H9 (cell line): ENCODE measurements at regions not wholly inside any gene's neighbourhood (a gene's known extent, or its start where the extent isn't known, plus 50 kb on each side); places are given as distances from the start of the nearest gene placed in this dataset.

Source experiments
- DNase-seq: peaks from one replicate; pipeline ENCODE4 v3.0.0-alpha.2; 2017
- H2AFZ ChIP-seq: one replicate; pipeline ENCODE4 v1.6.1; 2013; ENCODE audit warnings: mild to moderate bottlenecking, low read length, control low read depth, moderate library complexity
- H2AK5ac ChIP-seq: 2 replicates; pipeline ENCODE4 v1.6.1; 2013; ENCODE audit warnings: low read length, control low read depth, mixed read lengths; ENCODE audit not compliant: insufficient read length
- H2BK120ac ChIP-seq: one replicate; pipeline ENCODE4 v1.6.1; 2013; ENCODE audit warnings: low read depth, mild to moderate bottlenecking, low read length, control low read depth, inconsistent platforms; ENCODE audit not compliant: poor library complexity, severe bottlenecking
- H2BK12ac ChIP-seq: 2 replicates; pipeline ENCODE4 v1.6.1; 2013; ENCODE audit warnings: low read length, control low read depth, mixed read lengths, low read depth; ENCODE audit not compliant: insufficient read length
- H2BK15ac ChIP-seq: 2 replicates; pipeline ENCODE4 v1.6.1; 2013; ENCODE audit warnings: low read depth, low read length, control low read depth
- H2BK20ac ChIP-seq: one replicate; pipeline ENCODE4 v1.6.1; 2013; ENCODE audit warnings: low read depth, mild to moderate bottlenecking, low read length, control low read depth, inconsistent platforms; ENCODE audit not compliant: poor library complexity, severe bottlenecking
- H2BK5ac ChIP-seq: 2 replicates; pipeline ENCODE4 v1.6.1; 2013; ENCODE audit warnings: low read length, control low read depth, mixed read lengths; ENCODE audit not compliant: insufficient read length
- H3K14ac ChIP-seq: 2 replicates; pipeline ENCODE4 v1.6.1; 2013; ENCODE audit warnings: low read length, control low read depth; ENCODE audit not compliant: insufficient read depth
- H3K18ac ChIP-seq: 2 replicates; pipeline ENCODE4 v1.6.1; 2013; ENCODE audit warnings: low read depth, mild to moderate bottlenecking, mixed read lengths, low read length, control low read depth; ENCODE audit not compliant: insufficient read length
- H3K23ac ChIP-seq: 2 replicates; pipeline ENCODE4 v1.6.1; 2013; ENCODE audit warnings: low read length, control low read depth, mixed read lengths, low read depth; ENCODE audit not compliant: insufficient read length
- H3K23me2 ChIP-seq: 2 replicates; pipeline ENCODE4 v1.6.1; 2013; ENCODE audit warnings: low read depth, mild to moderate bottlenecking, mixed read lengths, low read length, control low read depth; ENCODE audit not compliant: insufficient read length, poor library complexity, severe bottlenecking
- H3K27ac ChIP-seq: 2 replicates; pipeline ENCODE4 v1.5.1; 2013; ENCODE audit warnings: low read length, control low read depth, mixed read lengths, low read depth; ENCODE audit not compliant: insufficient read length
- H3K27me3 ChIP-seq: 2 replicates; pipeline ENCODE4 v1.6.1; 2013; ENCODE audit warnings: low read length, control low read depth, inconsistent platforms; ENCODE audit not compliant: insufficient read depth
- H3K4ac ChIP-seq: 2 replicates; pipeline ENCODE4 v1.6.1; 2013; ENCODE audit warnings: low read depth, mild to moderate bottlenecking, control low read depth, inconsistent platforms, low read length, moderate library complexity
- H3K4me1 ChIP-seq: 2 replicates; pipeline ENCODE4 v1.6.1; 2013; ENCODE audit warnings: low read length, control low read depth, inconsistent platforms; ENCODE audit not compliant: insufficient read depth
- H3K4me2 ChIP-seq: 2 replicates; pipeline ENCODE4 v1.6.1; 2013; ENCODE audit warnings: low read length, control low read depth, mixed read lengths; ENCODE audit not compliant: insufficient read length, insufficient read depth
- H3K56ac ChIP-seq: 2 replicates; pipeline ENCODE4 v1.6.1; 2013; ENCODE audit warnings: low read depth, mild to moderate bottlenecking, mixed read lengths, low read length, control low read depth; ENCODE audit not compliant: insufficient read length
- H3K79me1 ChIP-seq: 2 replicates; pipeline ENCODE4 v1.6.1; 2013; ENCODE audit warnings: low read depth, mild to moderate bottlenecking, moderate library complexity, low read length, control low read depth, inconsistent platforms; ENCODE audit not compliant: insufficient read depth, poor library complexity, severe bottlenecking
- H3K79me2 ChIP-seq: 2 replicates; pipeline ENCODE4 v1.6.1; 2013; ENCODE audit warnings: low read length, control low read depth, inconsistent platforms; ENCODE audit not compliant: insufficient read depth
- H3K9ac ChIP-seq: 2 replicates; pipeline ENCODE4 v1.6.1; 2013; ENCODE audit warnings: low read length, control low read depth, mixed read lengths; ENCODE audit not compliant: insufficient read length; ENCODE audit errors: extremely low read depth
- H3K9me3 ChIP-seq: one replicate; pipeline ENCODE4 v1.6.1; 2013; ENCODE audit warnings: low read depth, low read length, inconsistent platforms; ENCODE audit not compliant: control insufficient read depth
- H3T11ph ChIP-seq: one replicate; pipeline ENCODE4 v1.6.1; 2013; ENCODE audit warnings: mild to moderate bottlenecking, low read length, control low read depth, inconsistent platforms
- H4K20me1 ChIP-seq: one replicate; pipeline ENCODE4 v1.6.1; 2013; ENCODE audit not compliant: control insufficient read depth, insufficient read length, insufficient read depth
- H4K5ac ChIP-seq: 2 replicates; pipeline ENCODE4 v1.6.1; 2013; ENCODE audit warnings: low read depth, mild to moderate bottlenecking, mixed read lengths, low read length, control low read depth; ENCODE audit not compliant: insufficient read length
- H4K8ac ChIP-seq: replicated peaks from 2 replicates; pipeline ENCODE4 v1.6.1; 2013; ENCODE audit warnings: low read length, control low read depth, mixed read lengths, low read depth; ENCODE audit not compliant: insufficient read length
- H4K91ac ChIP-seq: 2 replicates; pipeline ENCODE4 v1.6.1; 2013; ENCODE audit warnings: low read depth, mild to moderate bottlenecking, moderate library complexity, mixed read lengths, low read length, control low read depth; ENCODE audit not compliant: insufficient read length
- H3K27ac Mint-ChIP-seq, 3 experiments: 2 replicates in 2 of 3; 3 replicates in 1 of 3; pipeline ENCODE4 v1.8.0; 2020 to 2021; ENCODE audit warnings: mixed read lengths in 3 of 3, mild to moderate bottlenecking in 1 of 3, moderate library complexity in 1 of 3
- H3K27me3 Mint-ChIP-seq: 2 replicates; pipeline ENCODE4 v1.8.0; 2021; ENCODE audit warnings: low read depth, mild to moderate bottlenecking, moderate library complexity, mixed read lengths
- H3K36me3 Mint-ChIP-seq, 3 experiments: 2 replicates in 2 of 3; 3 replicates in 1 of 3; pipeline ENCODE4 v1.8.0; 2020 to 2021; ENCODE audit warnings: low read depth in 3 of 3, mixed read lengths in 3 of 3; ENCODE audit not compliant: insufficient read depth in 1 of 3
- H3K4me1 Mint-ChIP-seq, 2 experiments: 2 replicates each; pipeline ENCODE4 v1.8.0; 2020; ENCODE audit warnings: mixed read lengths in 2 of 2
- H3K4me3 Mint-ChIP-seq, 2 experiments: 2 replicates in 1 of 2; 3 replicates in 1 of 2; pipeline ENCODE4 v1.8.0; 2020 to 2021; ENCODE audit warnings: mild to moderate bottlenecking in 2 of 2, mixed read lengths in 2 of 2, moderate library complexity in 1 of 2
- H3K9me3 Mint-ChIP-seq, 2 experiments: 2 replicates in 1 of 2; 3 replicates in 1 of 2; pipeline ENCODE4 v1.8.0; 2020; ENCODE audit warnings: mild to moderate bottlenecking in 2 of 2, mixed read lengths in 2 of 2, moderate library complexity in 1 of 2
- WGBS: extraction: QIAGEN DNeasy Blood & Tissue Kit; methylation state at CpG from one replicate; pipeline ENCODE4 v1.1.7; 2013; ENCODE audit warnings: missing lambda C conversion rate, low lambda C conversion rate, mixed read lengths; ENCODE audit not compliant: insufficient read length; ENCODE audit errors: extremely low coverage; 5-methylcytosine and 5-hydroxymethylcytosine counted together
- TF ChIP-seq, protein P1 (sequence below): fragments of 200-600 bp; sonication (generic); conservative IDR thresholded peaks from 3 replicates; pipeline ENCODE4 v1.8.0; 2021; ENCODE audit warnings: antibody characterized with exemption, mild to moderate bottlenecking

DNA sequence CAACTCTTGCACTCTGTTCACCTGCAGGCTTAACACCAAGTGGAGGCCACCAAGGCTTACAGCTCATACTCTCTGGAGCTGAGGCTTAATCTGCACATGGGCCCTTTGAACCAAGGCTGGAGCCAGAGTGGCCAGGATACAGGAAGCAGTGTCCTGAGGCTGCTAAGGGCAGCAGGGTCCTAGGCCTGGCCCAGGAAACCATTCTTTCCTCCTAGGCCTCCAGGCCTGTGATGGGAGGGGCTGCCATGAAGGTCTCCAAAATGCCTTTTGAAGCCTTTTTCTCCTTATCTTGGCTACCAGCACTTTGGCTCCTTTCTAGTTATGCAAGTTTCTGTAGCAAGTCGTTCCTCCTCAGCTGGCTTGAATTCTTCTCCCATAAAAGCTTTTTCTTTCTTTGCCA, 68.0 kb upstream of the GNAI1 start:
- no peak overlapping the region for H3K4me2 ChIP-seq
- no peaks in the 10 kb centered on the region for H4K20me1 ChIP-seq
- no peak for DNase-seq
- no peak overlapping the region for H3K56ac ChIP-seq
- H3K27ac Mint-ChIP-seq = no peak overlapping the region
- no peak overlapping the region for H2BK15ac ChIP-seq
- no peak overlapping the region for H4K91ac ChIP-seq
- H3K9me3 ChIP-seq = peaks cover 5% of the 10 kb centered on the region
- TF ChIP-seq, protein P1, sequence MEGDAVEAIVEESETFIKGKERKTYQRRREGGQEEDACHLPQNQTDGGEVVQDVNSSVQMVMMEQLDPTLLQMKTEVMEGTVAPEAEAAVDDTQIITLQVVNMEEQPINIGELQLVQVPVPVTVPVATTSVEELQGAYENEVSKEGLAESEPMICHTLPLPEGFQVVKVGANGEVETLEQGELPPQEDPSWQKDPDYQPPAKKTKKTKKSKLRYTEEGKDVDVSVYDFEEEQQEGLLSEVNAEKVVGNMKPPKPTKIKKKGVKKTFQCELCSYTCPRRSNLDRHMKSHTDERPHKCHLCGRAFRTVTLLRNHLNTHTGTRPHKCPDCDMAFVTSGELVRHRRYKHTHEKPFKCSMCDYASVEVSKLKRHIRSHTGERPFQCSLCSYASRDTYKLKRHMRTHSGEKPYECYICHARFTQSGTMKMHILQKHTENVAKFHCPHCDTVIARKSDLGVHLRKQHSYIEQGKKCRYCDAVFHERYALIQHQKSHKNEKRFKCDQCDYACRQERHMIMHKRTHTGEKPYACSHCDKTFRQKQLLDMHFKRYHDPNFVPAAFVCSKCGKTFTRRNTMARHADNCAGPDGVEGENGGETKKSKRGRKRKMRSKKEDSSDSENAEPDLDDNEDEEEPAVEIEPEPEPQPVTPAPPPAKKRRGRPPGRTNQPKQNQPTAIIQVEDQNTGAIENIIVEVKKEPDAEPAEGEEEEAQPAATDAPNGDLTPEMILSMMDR = no peak
- H2BK20ac ChIP-seq = no peak overlapping the region
- H3K23ac ChIP-seq = no peak overlapping the region
- H3K9ac ChIP-seq = no peak overlapping the region
- no peaks in the 10 kb centered on the region for H3K23me2 ChIP-seq
- peaks cover 23 to 30% of the 10 kb centered on the region in 2 experiments for H3K9me3 Mint-ChIP-seq
- no CpG with 5 or more reads among the region's 1 CpG for WGBS
- H4K5ac ChIP-seq = no peak overlapping the region
- no peaks in the 10 kb centered on the region for H3K79me1 ChIP-seq
- no peak overlapping the region for H3K4me3 Mint-ChIP-seq
- no peak overlapping the region for H4K8ac ChIP-seq
- H2BK5ac ChIP-seq = no peak overlapping the region
- H3K4ac ChIP-seq = no peak overlapping the region
- H3K4me1 Mint-ChIP-seq = no peaks in the 10 kb centered on the region
- no peak overlapping the region for H3K27ac ChIP-seq
- no peak overlapping the region for H3T11ph ChIP-seq
- H3K18ac ChIP-seq = no peak overlapping the region
- no peak overlapping the region for H3K14ac ChIP-seq
- no peak overlapping the region for H2BK120ac ChIP-seq
- H3K79me2 ChIP-seq = no peaks in the 10 kb centered on the region
- H2BK12ac ChIP-seq = no peak overlapping the region
- no peak overlapping the region for H2AK5ac ChIP-seq
- peaks cover 2% of the 10 kb centered on the region; the same call in 1 of the 2 replicates for H3K27me3 Mint-ChIP-seq
- H3K4me1 ChIP-seq = no peaks in the 10 kb centered on the region
- no peaks in the 10 kb centered on the region for H3K27me3 ChIP-seq
- H3K36me3 Mint-ChIP-seq = peaks cover 13 to 26% (median 19%) of the 10 kb centered on the region in 3 experiments
- H2AFZ ChIP-seq = no peak overlapping the region
